Ishikawa (cell line): ENCODE measurements at regions not wholly inside any gene's neighbourhood (a gene's known extent, or its start where the extent isn't known, plus 50 kb on each side); places are given as distances from the start of the nearest gene placed in this dataset.

Source experiments
- CREB1 ChIP-seq: IDR thresholded peaks from 2 replicates; pipeline ENCODE4 v1.6.1; 2012; ENCODE audit warnings: low read depth
- EGR1 ChIP-seq: IDR thresholded peaks from 2 replicates; pipeline ENCODE4 v1.6.1; 2012
- EP300 ChIP-seq: IDR thresholded peaks from 2 replicates; pipeline ENCODE4 v1.6.1; 2012; ENCODE audit warnings: borderline replicate concordance
- RAD21 ChIP-seq: IDR thresholded peaks from 2 replicates; pipeline ENCODE4 v1.6.1; 2012; ENCODE audit warnings: low read depth
- TAF1 ChIP-seq: IDR thresholded peaks from 2 replicates; pipeline ENCODE4 v1.6.1; 2012; ENCODE audit warnings: low read depth, mild to moderate bottlenecking
- TCF12 ChIP-seq: IDR thresholded peaks from 2 replicates; pipeline ENCODE4 v1.6.1; 2012; ENCODE audit warnings: low read depth
- TEAD4 ChIP-seq: IDR thresholded peaks from 2 replicates; pipeline ENCODE4 v1.6.1; 2012
- TF ChIP-seq, protein P1 (sequence below): IDR thresholded peaks from 2 replicates; pipeline ENCODE4 v1.6.1; 2012; ENCODE audit warnings: low read depth, mild to moderate bottlenecking

DNA sequence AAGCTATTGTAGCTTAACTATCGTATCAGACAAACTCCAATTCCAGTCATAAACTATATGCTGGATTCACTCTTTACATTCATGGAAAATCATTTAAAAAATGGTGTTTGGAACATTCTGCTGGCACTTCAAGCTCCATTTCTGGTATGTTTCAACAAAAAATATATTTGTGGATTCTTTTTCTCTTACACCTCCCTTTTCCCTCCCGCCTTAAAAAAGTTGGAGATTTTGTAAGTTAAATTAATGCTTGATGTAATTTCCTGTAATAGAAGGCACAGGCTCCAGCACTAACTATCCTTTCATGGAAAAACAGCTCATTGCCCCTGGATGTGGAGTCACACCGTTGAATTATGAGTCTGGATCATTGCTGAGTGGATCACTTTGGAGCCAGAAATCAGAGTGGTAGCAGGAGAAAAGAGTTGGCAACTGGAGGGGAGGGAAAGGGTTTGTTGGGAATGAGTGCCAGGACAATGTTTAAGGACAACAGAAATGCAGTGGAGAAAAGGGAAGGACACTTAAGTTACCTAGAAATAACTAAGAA lies 102.8 kb downstream of the ICOS start:
- TF ChIP-seq, protein P1, sequence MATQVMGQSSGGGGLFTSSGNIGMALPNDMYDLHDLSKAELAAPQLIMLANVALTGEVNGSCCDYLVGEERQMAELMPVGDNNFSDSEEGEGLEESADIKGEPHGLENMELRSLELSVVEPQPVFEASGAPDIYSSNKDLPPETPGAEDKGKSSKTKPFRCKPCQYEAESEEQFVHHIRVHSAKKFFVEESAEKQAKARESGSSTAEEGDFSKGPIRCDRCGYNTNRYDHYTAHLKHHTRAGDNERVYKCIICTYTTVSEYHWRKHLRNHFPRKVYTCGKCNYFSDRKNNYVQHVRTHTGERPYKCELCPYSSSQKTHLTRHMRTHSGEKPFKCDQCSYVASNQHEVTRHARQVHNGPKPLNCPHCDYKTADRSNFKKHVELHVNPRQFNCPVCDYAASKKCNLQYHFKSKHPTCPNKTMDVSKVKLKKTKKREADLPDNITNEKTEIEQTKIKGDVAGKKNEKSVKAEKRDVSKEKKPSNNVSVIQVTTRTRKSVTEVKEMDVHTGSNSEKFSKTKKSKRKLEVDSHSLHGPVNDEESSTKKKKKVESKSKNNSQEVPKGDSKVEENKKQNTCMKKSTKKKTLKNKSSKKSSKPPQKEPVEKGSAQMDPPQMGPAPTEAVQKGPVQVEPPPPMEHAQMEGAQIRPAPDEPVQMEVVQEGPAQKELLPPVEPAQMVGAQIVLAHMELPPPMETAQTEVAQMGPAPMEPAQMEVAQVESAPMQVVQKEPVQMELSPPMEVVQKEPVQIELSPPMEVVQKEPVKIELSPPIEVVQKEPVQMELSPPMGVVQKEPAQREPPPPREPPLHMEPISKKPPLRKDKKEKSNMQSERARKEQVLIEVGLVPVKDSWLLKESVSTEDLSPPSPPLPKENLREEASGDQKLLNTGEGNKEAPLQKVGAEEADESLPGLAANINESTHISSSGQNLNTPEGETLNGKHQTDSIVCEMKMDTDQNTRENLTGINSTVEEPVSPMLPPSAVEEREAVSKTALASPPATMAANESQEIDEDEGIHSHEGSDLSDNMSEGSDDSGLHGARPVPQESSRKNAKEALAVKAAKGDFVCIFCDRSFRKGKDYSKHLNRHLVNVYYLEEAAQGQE, result no peak
- TF ChIP-seq EP300 (no peak), TAF1 (no peak), EGR1 (no peak), RAD21 (no peak), TEAD4 (no peak), TCF12 (no peak), CREB1 (no peak)
